ENCODE measurements at regions not wholly inside any gene's neighbourhood (a gene's known extent, or its start where the extent isn't known, plus 50 kb on each side); places are given as distances from the start of the nearest gene placed in this dataset.

- Histone ChIP-seq H3K4me3 (replicated peaks in 1 of 2; ENCODE audit: low read depth in 1 of 2, low read length in 2 of 2) (no peak overlapping the region), H3K9me3 (ENCODE audit: control insufficient read depth in 1 of 2, insufficient read depth in 1 of 2, low read depth in 1 of 2, low read length in 2 of 2) (no peaks in the 10 kb centered on the region; a peak in 1 of 4 replicates), H3K27ac (ENCODE audit: low read depth, low read length) (no peak overlapping the region), H3K79me2 (ENCODE audit: insufficient read depth, low read length) (no peaks in the 10 kb centered on the region), H3K4me2 (ENCODE audit: low read length) (no peak overlapping the region), H3K36me3 (ENCODE audit: control insufficient read depth in 1 of 2, insufficient read depth in 2 of 2, low read length in 2 of 2) (no peaks in the 10 kb centered on the region), H3K27me3 (ENCODE audit: insufficient read depth, low read length) (no peaks in the 10 kb centered on the region), H3K4me1 (ENCODE audit: control insufficient read depth in 1 of 2, insufficient read depth in 2 of 2, low read length in 2 of 2) (no peaks in the 10 kb centered on the region), H4K20me1 (ENCODE audit: insufficient read depth) (no peaks in the 10 kb centered on the region), H2AFZ (ENCODE audit: low read depth, low read length, poor library complexity, severe bottlenecking) (no peak overlapping the region), H3K9me2 (ENCODE audit: insufficient read depth) (no peaks in the 10 kb centered on the region), H3K9ac (ENCODE audit: low read length) (no peak overlapping the region)
- ChIA-PET POLR2A (no interaction called here), CTCF (no interaction called here), RAD21 (ENCODE audit: low non-redundant PET in 1 of 2, low total read pairs in 2 of 2, uncharacterized antibody in 2 of 2, unreplicated experiment in 2 of 2) (no interaction called here)
- ATAC-seq (no peak), DNase-seq (ENCODE audit: low read depth, low spot score) (no peak)
- BruUV-seq (replicated peaks): no TSS peak
- intact Hi-C loops (cut with micrococcal nuclease): no loop called here
- TF ChIP-seq SRF (IDR thresholded peaks at IDR 0.05; ENCODE audit: low read depth) (no peak), CEBPB (IDR thresholded peaks at IDR 0.05; ENCODE audit: low read depth) (no peak), CBX3 (IDR thresholded peaks at IDR 0.05; ENCODE audit: low read depth) (no peak), TCF7L2 (IDR thresholded peaks at IDR 0.05; ENCODE audit: borderline replicate concordance, extremely low read depth, insufficient read depth, insufficient read length) (no peak), MAX (IDR thresholded peaks at IDR 0.05) (no peak), ZFX (IDR thresholded peaks at IDR 0.05) (no peak), ZNF274 (IDR thresholded peaks at IDR 0.05; ENCODE audit: low read depth, low read length) (no peak), POLR2A (IDR thresholded peaks at IDR 0.05; ENCODE audit: borderline replicate concordance, extremely low read depth, insufficient read depth, insufficient read length) (no peak), SP1 (IDR thresholded peaks at IDR 0.05; ENCODE audit: low read depth) (no peak), YY1 (IDR thresholded peaks at IDR 0.05; ENCODE audit: extremely low read depth, insufficient replicate concordance, low read depth, low read length) (no peak), POLR2AphosphoS5 (IDR thresholded peaks at IDR 0.05; ENCODE audit: low read depth, low read length) (no peak), ELF1 (IDR thresholded peaks at IDR 0.05; ENCODE audit: borderline replicate concordance, low read depth) (no peak), FOSL1 (IDR thresholded peaks at IDR 0.05; ENCODE audit: low read depth) (no peak)
- TF ChIP-seq, protein P1, sequence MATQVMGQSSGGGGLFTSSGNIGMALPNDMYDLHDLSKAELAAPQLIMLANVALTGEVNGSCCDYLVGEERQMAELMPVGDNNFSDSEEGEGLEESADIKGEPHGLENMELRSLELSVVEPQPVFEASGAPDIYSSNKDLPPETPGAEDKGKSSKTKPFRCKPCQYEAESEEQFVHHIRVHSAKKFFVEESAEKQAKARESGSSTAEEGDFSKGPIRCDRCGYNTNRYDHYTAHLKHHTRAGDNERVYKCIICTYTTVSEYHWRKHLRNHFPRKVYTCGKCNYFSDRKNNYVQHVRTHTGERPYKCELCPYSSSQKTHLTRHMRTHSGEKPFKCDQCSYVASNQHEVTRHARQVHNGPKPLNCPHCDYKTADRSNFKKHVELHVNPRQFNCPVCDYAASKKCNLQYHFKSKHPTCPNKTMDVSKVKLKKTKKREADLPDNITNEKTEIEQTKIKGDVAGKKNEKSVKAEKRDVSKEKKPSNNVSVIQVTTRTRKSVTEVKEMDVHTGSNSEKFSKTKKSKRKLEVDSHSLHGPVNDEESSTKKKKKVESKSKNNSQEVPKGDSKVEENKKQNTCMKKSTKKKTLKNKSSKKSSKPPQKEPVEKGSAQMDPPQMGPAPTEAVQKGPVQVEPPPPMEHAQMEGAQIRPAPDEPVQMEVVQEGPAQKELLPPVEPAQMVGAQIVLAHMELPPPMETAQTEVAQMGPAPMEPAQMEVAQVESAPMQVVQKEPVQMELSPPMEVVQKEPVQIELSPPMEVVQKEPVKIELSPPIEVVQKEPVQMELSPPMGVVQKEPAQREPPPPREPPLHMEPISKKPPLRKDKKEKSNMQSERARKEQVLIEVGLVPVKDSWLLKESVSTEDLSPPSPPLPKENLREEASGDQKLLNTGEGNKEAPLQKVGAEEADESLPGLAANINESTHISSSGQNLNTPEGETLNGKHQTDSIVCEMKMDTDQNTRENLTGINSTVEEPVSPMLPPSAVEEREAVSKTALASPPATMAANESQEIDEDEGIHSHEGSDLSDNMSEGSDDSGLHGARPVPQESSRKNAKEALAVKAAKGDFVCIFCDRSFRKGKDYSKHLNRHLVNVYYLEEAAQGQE (IDR thresholded peaks at IDR 0.05; ENCODE audit: low read depth): no peak
- TF ChIP-seq, protein P2, sequence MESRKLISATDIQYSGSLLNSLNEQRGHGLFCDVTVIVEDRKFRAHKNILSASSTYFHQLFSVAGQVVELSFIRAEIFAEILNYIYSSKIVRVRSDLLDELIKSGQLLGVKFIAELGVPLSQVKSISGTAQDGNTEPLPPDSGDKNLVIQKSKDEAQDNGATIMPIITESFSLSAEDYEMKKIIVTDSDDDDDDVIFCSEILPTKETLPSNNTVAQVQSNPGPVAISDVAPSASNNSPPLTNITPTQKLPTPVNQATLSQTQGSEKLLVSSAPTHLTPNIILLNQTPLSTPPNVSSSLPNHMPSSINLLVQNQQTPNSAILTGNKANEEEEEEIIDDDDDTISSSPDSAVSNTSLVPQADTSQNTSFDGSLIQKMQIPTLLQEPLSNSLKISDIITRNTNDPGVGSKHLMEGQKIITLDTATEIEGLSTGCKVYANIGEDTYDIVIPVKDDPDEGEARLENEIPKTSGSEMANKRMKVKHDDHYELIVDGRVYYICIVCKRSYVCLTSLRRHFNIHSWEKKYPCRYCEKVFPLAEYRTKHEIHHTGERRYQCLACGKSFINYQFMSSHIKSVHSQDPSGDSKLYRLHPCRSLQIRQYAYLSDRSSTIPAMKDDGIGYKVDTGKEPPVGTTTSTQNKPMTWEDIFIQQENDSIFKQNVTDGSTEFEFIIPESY (IDR thresholded peaks at IDR 0.05; ENCODE audit: extremely low read depth, insufficient replicate concordance, low read length): no peak
- TF ChIP-seq, protein P3, sequence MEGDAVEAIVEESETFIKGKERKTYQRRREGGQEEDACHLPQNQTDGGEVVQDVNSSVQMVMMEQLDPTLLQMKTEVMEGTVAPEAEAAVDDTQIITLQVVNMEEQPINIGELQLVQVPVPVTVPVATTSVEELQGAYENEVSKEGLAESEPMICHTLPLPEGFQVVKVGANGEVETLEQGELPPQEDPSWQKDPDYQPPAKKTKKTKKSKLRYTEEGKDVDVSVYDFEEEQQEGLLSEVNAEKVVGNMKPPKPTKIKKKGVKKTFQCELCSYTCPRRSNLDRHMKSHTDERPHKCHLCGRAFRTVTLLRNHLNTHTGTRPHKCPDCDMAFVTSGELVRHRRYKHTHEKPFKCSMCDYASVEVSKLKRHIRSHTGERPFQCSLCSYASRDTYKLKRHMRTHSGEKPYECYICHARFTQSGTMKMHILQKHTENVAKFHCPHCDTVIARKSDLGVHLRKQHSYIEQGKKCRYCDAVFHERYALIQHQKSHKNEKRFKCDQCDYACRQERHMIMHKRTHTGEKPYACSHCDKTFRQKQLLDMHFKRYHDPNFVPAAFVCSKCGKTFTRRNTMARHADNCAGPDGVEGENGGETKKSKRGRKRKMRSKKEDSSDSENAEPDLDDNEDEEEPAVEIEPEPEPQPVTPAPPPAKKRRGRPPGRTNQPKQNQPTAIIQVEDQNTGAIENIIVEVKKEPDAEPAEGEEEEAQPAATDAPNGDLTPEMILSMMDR (IDR thresholded peaks at IDR 0.05 in 2 of 3, conservative IDR thresholded peaks at IDR 0.05 in 1 of 3; ENCODE audit: borderline replicate concordance in 1 of 3, insufficient read depth in 1 of 3, low read depth in 2 of 3, low read length in 2 of 3): no peak
- TF ChIP-seq, protein P4, sequence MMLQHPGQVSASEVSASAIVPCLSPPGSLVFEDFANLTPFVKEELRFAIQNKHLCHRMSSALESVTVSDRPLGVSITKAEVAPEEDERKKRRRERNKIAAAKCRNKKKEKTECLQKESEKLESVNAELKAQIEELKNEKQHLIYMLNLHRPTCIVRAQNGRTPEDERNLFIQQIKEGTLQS (IDR thresholded peaks at IDR 0.05): no peak
Observed at GRCh38 chr1:57712846-57713245, 289.0 kb upstream of the DAB1 start.
